ENCODE measurements at regions not wholly inside any gene's neighbourhood (a gene's known extent, or its start where the extent isn't known, plus 50 kb on each side); places are given as distances from the start of the nearest gene placed in this dataset.

DNA sequence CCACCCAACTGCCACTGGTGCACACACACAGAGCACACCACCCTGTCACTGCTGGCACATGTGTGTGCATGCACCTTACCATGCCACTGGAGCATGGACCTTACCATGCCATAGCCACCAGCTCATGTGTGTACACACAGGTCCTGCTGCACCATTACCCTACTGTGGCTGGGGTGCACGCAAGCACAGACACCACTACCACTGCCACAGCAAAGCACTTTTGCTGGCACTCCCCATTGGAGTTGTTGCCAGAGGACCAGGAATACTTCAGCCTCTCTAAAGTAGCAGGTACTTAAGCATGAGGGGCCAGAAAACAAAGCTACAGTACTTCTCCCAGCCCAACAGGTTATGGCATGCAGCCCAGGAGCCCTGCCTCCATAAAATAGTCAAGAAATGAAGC, 404.8 kb downstream of the MBD2 start:
- Histone ChIP-seq H3K4me3 (no peak overlapping the region), H3K9me3 (no peaks in the 10 kb centered on the region), H3K27ac (no peak overlapping the region), H3K36me3 (no peaks in the 10 kb centered on the region), H3K27me3 (no peaks in the 10 kb centered on the region), H3K4me1 (no peaks in the 10 kb centered on the region)
- intact Hi-C loops (cut with DNase I): no loop called here
- no peak for DNase-seq (ENCODE audit: extremely low spot score in 2 of 2)
- TF ChIP-seq, protein P1, sequence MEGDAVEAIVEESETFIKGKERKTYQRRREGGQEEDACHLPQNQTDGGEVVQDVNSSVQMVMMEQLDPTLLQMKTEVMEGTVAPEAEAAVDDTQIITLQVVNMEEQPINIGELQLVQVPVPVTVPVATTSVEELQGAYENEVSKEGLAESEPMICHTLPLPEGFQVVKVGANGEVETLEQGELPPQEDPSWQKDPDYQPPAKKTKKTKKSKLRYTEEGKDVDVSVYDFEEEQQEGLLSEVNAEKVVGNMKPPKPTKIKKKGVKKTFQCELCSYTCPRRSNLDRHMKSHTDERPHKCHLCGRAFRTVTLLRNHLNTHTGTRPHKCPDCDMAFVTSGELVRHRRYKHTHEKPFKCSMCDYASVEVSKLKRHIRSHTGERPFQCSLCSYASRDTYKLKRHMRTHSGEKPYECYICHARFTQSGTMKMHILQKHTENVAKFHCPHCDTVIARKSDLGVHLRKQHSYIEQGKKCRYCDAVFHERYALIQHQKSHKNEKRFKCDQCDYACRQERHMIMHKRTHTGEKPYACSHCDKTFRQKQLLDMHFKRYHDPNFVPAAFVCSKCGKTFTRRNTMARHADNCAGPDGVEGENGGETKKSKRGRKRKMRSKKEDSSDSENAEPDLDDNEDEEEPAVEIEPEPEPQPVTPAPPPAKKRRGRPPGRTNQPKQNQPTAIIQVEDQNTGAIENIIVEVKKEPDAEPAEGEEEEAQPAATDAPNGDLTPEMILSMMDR (IDR thresholded peaks at IDR 0.05): no peak
- no peak for TF ChIP-seq POLR2AphosphoS5 (IDR thresholded peaks at IDR 0.05; ENCODE audit: insufficient read depth in 1 of 2, low read depth in 1 of 2)
- TF ChIP-seq POLR2A (IDR thresholded peaks at IDR 0.05): no peak

DNA sequence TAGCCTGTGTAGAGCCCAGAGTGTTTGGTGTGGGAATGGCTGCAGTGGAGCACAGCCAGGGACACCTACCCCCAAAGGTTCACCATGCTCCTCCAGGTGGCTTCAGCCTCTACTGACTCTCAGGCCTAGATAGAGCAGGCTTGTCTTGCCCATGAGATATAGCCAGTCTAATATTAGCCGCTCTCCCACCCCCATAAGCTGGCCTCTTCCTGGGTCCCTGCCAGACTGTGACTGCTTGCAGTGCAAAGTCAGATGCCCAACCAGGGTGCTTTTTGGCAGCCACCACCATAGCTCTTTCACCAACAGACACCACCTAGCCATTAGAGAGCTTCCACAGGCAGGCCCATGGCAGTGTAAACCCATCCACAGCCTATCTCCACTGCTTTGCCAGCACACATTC, 405.3 kb downstream of the MBD2 start:
- Histone ChIP-seq H3K4me1 (no peaks in the 10 kb centered on the region), H3K4me3 (no peak overlapping the region), H3K36me3 (no peaks in the 10 kb centered on the region), H3K9me3 (no peaks in the 10 kb centered on the region), H3K27me3 (no peaks in the 10 kb centered on the region), H3K27ac (no peak overlapping the region)
- intact Hi-C loops (cut with DNase I): no loop called here
- TF ChIP-seq POLR2AphosphoS5 (IDR thresholded peaks at IDR 0.05; ENCODE audit: insufficient read depth in 1 of 2, low read depth in 1 of 2) (no peak), POLR2A (IDR thresholded peaks at IDR 0.05) (no peak)
- DNase-seq (ENCODE audit: extremely low spot score in 2 of 2): no peak

DNA sequence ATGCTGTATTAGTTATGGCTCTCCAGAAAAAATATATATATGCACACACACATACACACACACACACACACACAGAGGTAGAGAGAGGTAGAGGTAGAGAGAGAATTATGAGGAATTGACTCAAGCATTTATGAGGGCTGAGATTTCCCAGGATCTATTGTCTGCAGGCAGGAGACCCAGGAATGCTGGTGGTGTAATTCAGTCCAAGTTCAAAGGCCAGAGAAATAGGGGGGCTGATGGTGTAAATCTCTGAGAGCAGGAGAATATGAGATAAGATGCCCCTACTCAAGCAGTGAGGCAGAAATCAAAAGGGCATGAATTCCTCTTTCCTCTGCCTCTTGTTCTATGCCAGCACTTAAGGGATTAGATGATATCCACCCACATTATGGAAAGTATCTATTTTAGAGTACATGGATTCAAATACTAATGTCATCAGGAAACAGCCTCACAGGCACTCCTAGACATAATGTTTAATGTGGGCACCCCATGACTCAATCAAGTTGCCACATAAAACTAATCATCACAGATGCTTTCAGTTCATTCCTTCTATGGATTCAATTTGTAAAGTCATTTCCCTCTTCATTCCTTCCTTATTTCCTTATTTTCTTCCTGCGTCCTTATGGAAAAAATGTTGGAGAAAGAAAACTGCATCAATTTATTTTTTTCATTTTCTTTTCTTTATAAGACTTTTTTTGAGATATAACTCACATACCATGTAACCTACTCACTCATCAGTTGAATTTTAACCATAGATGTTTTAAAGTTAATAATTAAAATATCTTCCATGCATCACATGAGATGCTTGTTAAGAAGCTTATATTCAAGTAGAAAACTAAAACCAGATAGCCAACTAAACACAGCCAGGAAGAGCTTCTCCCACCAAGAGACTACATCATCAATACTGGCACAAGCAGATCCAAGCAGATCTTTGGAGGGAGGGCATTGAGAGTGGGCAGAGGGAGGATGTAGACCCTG, 406.2 kb downstream of the MBD2 start:
- Histone ChIP-seq H3K27me3 (no peaks in the 10 kb centered on the region), H3K4me1 (no peaks in the 10 kb centered on the region), H3K9me3 (no peaks in the 10 kb centered on the region), H3K27ac (no peak overlapping the region), H3K4me3 (no peak overlapping the region), H3K36me3 (no peaks in the 10 kb centered on the region)
- TF ChIP-seq, protein P1 (IDR thresholded peaks at IDR 0.05): no peak
- TF ChIP-seq POLR2AphosphoS5 (IDR thresholded peaks at IDR 0.05; ENCODE audit: insufficient read depth in 1 of 2, low read depth in 1 of 2): no peak
- no peak for TF ChIP-seq POLR2A (IDR thresholded peaks at IDR 0.05)
- no peak for DNase-seq (ENCODE audit: extremely low spot score in 2 of 2)
- intact Hi-C loops (cut with DNase I): no loop called here

DNA sequence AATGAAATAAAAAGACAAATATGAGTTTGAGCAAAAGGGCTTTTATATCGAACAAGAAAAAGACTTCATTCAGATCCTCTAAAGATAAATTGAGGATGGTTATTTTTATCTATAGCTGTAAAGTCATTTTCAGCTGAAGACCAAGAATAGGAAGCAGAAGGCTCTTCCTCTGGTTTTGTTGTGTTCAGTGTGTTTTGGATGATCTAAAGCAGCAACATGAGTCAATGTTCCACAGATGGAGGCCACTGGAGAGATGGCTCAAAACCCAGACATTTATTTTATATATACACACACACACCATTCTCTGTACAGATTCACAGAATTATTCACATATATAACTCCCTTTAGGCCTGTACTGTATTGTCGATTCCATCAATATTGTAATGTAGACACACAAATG, 424.3 kb downstream of the MBD2 start:
- Histone ChIP-seq H3K4me3 (no peak overlapping the region), H3K27ac (no peak overlapping the region), H3K9me3 (no peaks in the 10 kb centered on the region), H3K27me3 (no peaks in the 10 kb centered on the region), H3K36me3 (no peaks in the 10 kb centered on the region), H3K4me1 (no peaks in the 10 kb centered on the region)
- TF ChIP-seq, protein P1 (IDR thresholded peaks at IDR 0.05): no peak
- TF ChIP-seq POLR2A (IDR thresholded peaks at IDR 0.05) (no peak), POLR2AphosphoS5 (IDR thresholded peaks at IDR 0.05; ENCODE audit: insufficient read depth in 1 of 2, low read depth in 1 of 2) (no peak)
- no peak for DNase-seq (ENCODE audit: extremely low spot score in 2 of 2)
- intact Hi-C loops (cut with DNase I): no loop called here

DNA sequence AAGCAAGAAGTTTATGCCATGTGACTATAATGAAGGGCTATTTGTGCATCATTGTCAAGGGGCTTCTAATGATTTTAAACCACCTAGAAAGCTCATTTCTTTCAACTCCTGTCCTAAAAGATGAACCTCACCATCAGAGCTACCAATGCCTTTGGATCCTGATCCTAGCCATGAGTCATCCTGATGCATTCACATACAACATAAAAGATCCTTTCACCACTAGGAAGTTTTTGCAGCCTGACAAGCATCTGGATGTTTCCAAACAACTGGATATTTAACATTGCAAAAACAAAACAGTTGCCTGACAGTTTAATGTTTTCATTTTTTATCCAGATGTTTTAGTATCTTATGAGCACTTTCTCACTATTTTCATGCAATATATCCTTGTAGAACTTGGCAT, 425.3 kb downstream of the MBD2 start:
- intact Hi-C loops (cut with DNase I): no loop called here
- Histone ChIP-seq H3K4me1 (no peaks in the 10 kb centered on the region), H3K4me3 (no peak overlapping the region), H3K9me3 (no peaks in the 10 kb centered on the region), H3K27me3 (no peaks in the 10 kb centered on the region), H3K36me3 (no peaks in the 10 kb centered on the region), H3K27ac (peak overlapping the region; percentile 38)
- no peak for DNase-seq (ENCODE audit: extremely low spot score in 2 of 2)
- TF ChIP-seq POLR2A (IDR thresholded peaks at IDR 0.05) (no peak), POLR2AphosphoS5 (IDR thresholded peaks at IDR 0.05; ENCODE audit: insufficient read depth in 1 of 2, low read depth in 1 of 2) (no peak)
- TF ChIP-seq, protein P1 (IDR thresholded peaks at IDR 0.05): no peak
